A549 (cell line): ENCODE measurements at regions not wholly inside any gene's neighbourhood (a gene's known extent, or its start where the extent isn't known, plus 50 kb on each side); places are given as distances from the start of the nearest gene placed in this dataset.

ENCODE experiments used
- ATAC-seq, 2 experiments: fragments of 200-7000 bp in 1 of 2; fragments of >200 bp in 1 of 2; cut with Nextera tagmentation in 1 of 2; cut with Tn5 transposase in 1 of 2; 3 replicates each; pipeline versions ENCODE4 v1.8.0 to v1.9.1; 2018 to 2020; ENCODE audit warnings: mild to moderate bottlenecking in 1 of 2, moderate library complexity in 1 of 2
- CTCF ChIA-PET: fragments of 300-600 bp; sonication (Branson Sonifier 250); formaldehyde crosslinking; extraction: SDS; loops from one replicate; lab custom pipeline; 2021; ENCODE audit warnings: antibody characterized with exemption, inconsistent platforms; lab: Yijun Ruan, JAX
- POLR2A ChIA-PET: fragments of 350-600 bp; formaldehyde crosslinking; extraction: SDS; loops from one replicate; lab custom pipeline; 2021; ENCODE audit warnings: antibody characterized with exemption, inconsistent platforms; lab: Yijun Ruan, JAX
- DNase-seq, 2 experiments: peaks; one replicate each; pipeline versions ENCODE4 v3.0.0 to v3.0.0-alpha.2; 2011 to 2016; ENCODE audit warnings: low read depth in 1 of 2, low spot score in 1 of 2
- FAIRE-seq: peaks from 2 replicates; lab custom pipeline; 2011; peaks lifted over from hg19 to GRCh38; lab: Jason Lieb, UNC
- H3K27ac ChIP-seq, 2 experiments: fragments of >200 bp; sonication (Bioruptor Twin); formaldehyde crosslinking; 3 replicates each; pipeline ENCODE4 v1.5.1; 2016 to 2017
- H3K4me1 ChIP-seq: fragments of >200 bp; sonication (Bioruptor Twin); formaldehyde crosslinking; 3 replicates; pipeline ENCODE4 v1.6.1; 2016
- H3K4me2 ChIP-seq: fragments of >200 bp; sonication (Bioruptor Twin); formaldehyde crosslinking; 3 replicates; pipeline ENCODE4 v1.6.1; 2016
- H3K4me3 ChIP-seq: fragments of >200 bp; sonication (Bioruptor Twin); formaldehyde crosslinking; 3 replicates; pipeline ENCODE4 v1.5.1; 2016
- H3K9me3 ChIP-seq: fragments of >200 bp; sonication (Bioruptor Twin); formaldehyde crosslinking; 3 replicates; pipeline ENCODE4 v1.6.1; 2016
- BCL3 ChIP-seq: fragments of >200 bp; sonication (Bioruptor Twin); formaldehyde crosslinking; IDR thresholded peaks from 3 replicates; pipeline ENCODE4 v1.6.1; 2016
- CEBPB ChIP-seq, 2 experiments: fragments of >200 bp in 1 of 2; sonication (Bioruptor Twin) in 1 of 2; formaldehyde crosslinking in 1 of 2; IDR thresholded peaks; 2 replicates each; pipeline ENCODE4 v1.6.1; 2012 to 2016
- CHD4 ChIP-seq: fragments of 200-600 bp; sonication (generic); IDR thresholded peaks from 2 replicates; pipeline ENCODE4 v1.6.1; 2016; ENCODE audit warnings: antibody characterized with exemption, mild to moderate bottlenecking, borderline replicate concordance
- CTCF ChIP-seq: fragments of >200 bp; sonication (Bioruptor Twin); formaldehyde crosslinking; IDR thresholded peaks from 3 replicates; pipeline ENCODE4 v1.5.1; 2016
- EP300 ChIP-seq, 2 experiments: fragments of >200 bp; sonication (Bioruptor Twin); formaldehyde crosslinking; IDR thresholded peaks; 2 replicates in 1 of 2; 3 replicates in 1 of 2; pipeline ENCODE4 v1.6.1; 2016 to 2017
- FOSL2 ChIP-seq, 2 experiments: fragments of 450-650 bp in 1 of 2; fragments of >200 bp in 1 of 2; sonication (Bioruptor Twin) in 1 of 2; formaldehyde crosslinking; IDR thresholded peaks; 2 replicates each; pipeline versions ENCODE4 v1.5.0 to v1.6.1; 2016 to 2020; ENCODE audit warnings: mild to moderate bottlenecking in 1 of 2, moderate library complexity in 1 of 2
- FOXS1 ChIP-seq: fragments of 250-450 bp; sonication (Bioruptor Pico); IDR thresholded peaks from 2 replicates; pipeline ENCODE4 v1.5.0; 2020; ENCODE audit warnings: mild to moderate bottlenecking, moderate library complexity
- GATA3 ChIP-seq: IDR thresholded peaks from 2 replicates; pipeline ENCODE4 v1.6.1; 2012; ENCODE audit warnings: borderline replicate concordance
- HDAC2 ChIP-seq: fragments of 200-600 bp; sonication (generic); IDR thresholded peaks from 2 replicates; pipeline ENCODE4 v1.6.1; 2016
- HES2 ChIP-seq: fragments of >200 bp; sonication (Bioruptor Twin); formaldehyde crosslinking; IDR thresholded peaks from 2 replicates; pipeline ENCODE4 v1.6.1; 2016
- HEYL ChIP-seq: fragments of 250-450 bp; sonication (Bioruptor Pico); IDR thresholded peaks from 2 replicates; pipeline ENCODE4 v1.8.0; 2021; ENCODE audit warnings: mild to moderate bottlenecking, moderate library complexity
- JUN ChIP-seq, 2 experiments: fragments of >200 bp; sonication (Bioruptor Twin); formaldehyde crosslinking; IDR thresholded peaks; 2 replicates in 1 of 2; 3 replicates in 1 of 2; pipeline ENCODE4 v1.6.1; 2016 to 2017
- JUNB ChIP-seq: fragments of >200 bp; sonication (Bioruptor Twin); formaldehyde crosslinking; IDR thresholded peaks from 2 replicates; pipeline ENCODE4 v1.6.1; 2016
- KDM1A ChIP-seq: fragments of 200-600 bp; sonication (generic); IDR thresholded peaks from 2 replicates; pipeline ENCODE4 v1.6.1; 2016; ENCODE audit warnings: low read depth, mild to moderate bottlenecking
- MAX ChIP-seq: IDR thresholded peaks from 2 replicates; pipeline ENCODE4 v1.6.1; 2012
- NFE2L2 ChIP-seq: fragments of 150-350 bp; conservative IDR thresholded peaks from 2 replicates; pipeline ENCODE4 v1.6.1; 2014; ENCODE audit warnings: low read length
- NR3C1 ChIP-seq: fragments of >200 bp; sonication (Bioruptor Twin); formaldehyde crosslinking; IDR thresholded peaks from 3 replicates; pipeline ENCODE4 v1.6.1; 2017
- PBX3 ChIP-seq: IDR thresholded peaks from 2 replicates; pipeline ENCODE4 v1.6.1; 2012
- RAD21 ChIP-seq, 2 experiments: fragments of >200 bp in 1 of 2; sonication (Bioruptor Twin) in 1 of 2; formaldehyde crosslinking in 1 of 2; IDR thresholded peaks in 1 of 2; conservative IDR thresholded peaks in 1 of 2; 2 replicates in 1 of 2; 3 replicates in 1 of 2; pipeline ENCODE4 v1.6.1; 2012 to 2018; ENCODE audit warnings: inconsistent platforms in 1 of 2
- RARB ChIP-seq: fragments of 250-450 bp; sonication (Bioruptor Pico); IDR thresholded peaks from 2 replicates; pipeline ENCODE4 v1.8.0; 2021; ENCODE audit warnings: mild to moderate bottlenecking, moderate library complexity
- RFX5 ChIP-seq: fragments of 450-650 bp; IDR thresholded peaks from 2 replicates; pipeline ENCODE4 v1.7.1; 2014; ENCODE audit warnings: antibody characterized with exemption, mild to moderate bottlenecking, moderate library complexity
- RNF2 ChIP-seq: fragments of 200-600 bp; sonication (generic); IDR thresholded peaks from 2 replicates; pipeline ENCODE4 v1.6.1; 2016; ENCODE audit warnings: low read depth, mild to moderate bottlenecking, antibody characterized with exemption, moderate library complexity, borderline replicate concordance
- SMC3 ChIP-seq: fragments of >200 bp; sonication (Bioruptor Twin); formaldehyde crosslinking; IDR thresholded peaks from 3 replicates; pipeline ENCODE4 v1.6.1; 2018; ENCODE audit warnings: inconsistent platforms
- WGBS: methylation state at CpG from one replicate; pipeline ENCODE4 v1.1.6; 2017; ENCODE audit errors: missing lambda C conversion rate; 5-methylcytosine and 5-hydroxymethylcytosine counted together

GRCh38 chr12:107352347-107353081 lies 259.2 kb upstream of the CRY1 start:
- TF ChIP-seq CTCF: no peak
- no peak for TF ChIP-seq NFE2L2
- TF ChIP-seq FOSL2 (IDR thresholded peaks at IDR 0.05): peak; percentile 20; the same call in 1 of the 2 replicates
- no peak for TF ChIP-seq FOSL2 (CRISPR knock-in tag; IDR thresholded peaks at IDR 0.05)
- TF ChIP-seq PBX3: no peak
- TF ChIP-seq SMC3: peak; percentile 56
- TF ChIP-seq RAD21 (conservative IDR thresholded peaks at IDR 0.05 in 1 of 2, IDR thresholded peaks at IDR 0.05 in 1 of 2): peak in 1 of 2 experiments; percentile 53; a peak in 2 of 5 replicates
- no peak for TF ChIP-seq RNF2
- TF ChIP-seq EP300 (IDR thresholded peaks at IDR 0.05): peak; percentile 93; a peak in 4 of 5 replicates
- TF ChIP-seq HDAC2: no peak
- 0 out of 3 replicates have a peak, but pooled peaks have one; percentile 49 for TF ChIP-seq BCL3
- peak; percentile 98 to 99 for TF ChIP-seq CEBPB (IDR thresholded peaks at IDR 0.05)
- no peak for TF ChIP-seq HEYL (CRISPR knock-in tag)
- TF ChIP-seq CHD4: no peak
- peak; percentile 60; the same call in 1 of the 2 replicates for TF ChIP-seq MAX
- TF ChIP-seq HES2: peak; percentile 90
- TF ChIP-seq JUN (IDR thresholded peaks at IDR 0.05): peak; percentile 89 to 90; a peak in 4 of 5 replicates
- TF ChIP-seq RFX5: no peak
- TF ChIP-seq RARB (CRISPR knock-in tag): no peak
- no peak for TF ChIP-seq NR3C1
- peak; percentile 86 for TF ChIP-seq JUNB
- TF ChIP-seq GATA3: peak; percentile 74
- WGBS: 57% methylated on average over 2 of the region's 2 CpGs
- Histone ChIP-seq H3K4me2 (peak overlapping the region; percentile 78), H3K4me3 (0 out of 3 replicates have a peak overlapping the region, but pooled peaks have one; percentile 6), H3K27ac (peak overlapping the region; percentile 94 to 96), H3K9me3 (peaks cover 13% of the 10 kb centered on the region; the same call in 2 of the 3 replicates), H3K4me1 (peaks cover 87% of the 10 kb centered on the region)
- POLR2A ChIA-PET: interaction anchor here (0.9 kb wide), 1 partner anchor 27 kb away, joined by 3 read pairs; no protein-coding TSS in a partner anchor
- ATAC-seq: peak; percentile 44 to 63
- peak; percentile 42 to 81 for DNase-seq
- CTCF ChIA-PET: interaction anchor here (1.5 to 1.6 kb wide), 2 partner anchors 19 to 221 kb away, joined by 3 to 4 read pairs; no protein-coding TSS in a partner anchor
- peak; percentile 88 for FAIRE-seq

- peak overlapping the region; percentile 78 for H3K4me2 ChIP-seq
- peaks cover 87% of the 10 kb centered on the region for H3K4me1 ChIP-seq
- peak; percentile 75; the same call in 1 of the 2 replicates for TF ChIP-seq CHD4
- no peak for TF ChIP-seq FOXS1 (CRISPR knock-in tag)
- TF ChIP-seq KDM1A: 0 out of 2 replicates have a peak, but pooled peaks have one; percentile 24
- no peak for TF ChIP-seq HES2
- H3K27ac ChIP-seq: peak overlapping the region; percentile 94 to 96
- H3K4me3 ChIP-seq: no peak overlapping the region
- CTCF ChIA-PET: interaction anchor here (1.5 kb wide), 1 partner anchor 19 kb away, joined by 3 read pairs; no protein-coding TSS in a partner anchor
- DNase-seq (no peak), FAIRE-seq (no peak), ATAC-seq (no peak)
- WGBS: 89% methylated on average over 2 of the region's 2 CpGs
- POLR2A ChIA-PET: interaction anchor here (0.9 kb wide), 1 partner anchor 27 kb away, joined by 3 read pairs; no protein-coding TSS in a partner anchor
- peaks cover 12% of the 10 kb centered on the region; the same call in 2 of the 3 replicates for H3K9me3 ChIP-seq
These were observed 260.0 kb upstream of the CRY1 start for GRCh38 chr12:107353312-107353711.
